ENCODE measurements at regions not wholly inside any gene's neighbourhood (a gene's known extent, or its start where the extent isn't known, plus 50 kb on each side); places are given as distances from the start of the nearest gene placed in this dataset.
"Not testable (repeated sequence)": the region's sequence is repeated elsewhere in the genome, so short reads cannot be mapped to it uniquely, and the experiment has no call there.

GRCh38 chr2:136715146-136715545 is 50.2 kb upstream of the THSD7B start:
- DNase-seq = no peak

GRCh38 chr2:136714452-136714951 is 50.8 kb upstream of the THSD7B start:
- no peak for DNase-seq

GRCh38 chr2:136713739-136714138 is 51.6 kb upstream of the THSD7B start:
- no peak for DNase-seq

DNA sequence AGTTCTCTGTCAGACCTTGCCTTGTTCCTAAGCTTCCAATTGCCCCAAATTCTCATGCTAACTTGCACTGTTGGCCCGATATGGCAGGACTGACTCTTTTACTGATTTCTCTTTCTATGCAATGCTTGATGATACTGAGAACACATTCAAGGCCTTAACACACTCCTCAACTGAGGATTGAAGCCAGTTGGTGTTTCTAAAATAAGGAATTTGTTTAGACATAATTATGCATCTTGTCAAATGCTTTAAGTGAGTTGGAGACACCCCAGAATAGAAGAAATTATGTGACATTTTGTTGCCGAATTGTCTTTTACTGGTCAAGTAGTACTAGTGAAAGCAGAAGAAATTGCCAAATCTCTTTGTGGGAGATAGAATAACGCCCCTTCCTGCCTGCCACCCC is 60.0 kb upstream of the THSD7B start:
- DNase-seq = no peak

GRCh38 chr2:136703214-136703613 is 62.1 kb upstream of the THSD7B start:
- no peak for DNase-seq

DNA sequence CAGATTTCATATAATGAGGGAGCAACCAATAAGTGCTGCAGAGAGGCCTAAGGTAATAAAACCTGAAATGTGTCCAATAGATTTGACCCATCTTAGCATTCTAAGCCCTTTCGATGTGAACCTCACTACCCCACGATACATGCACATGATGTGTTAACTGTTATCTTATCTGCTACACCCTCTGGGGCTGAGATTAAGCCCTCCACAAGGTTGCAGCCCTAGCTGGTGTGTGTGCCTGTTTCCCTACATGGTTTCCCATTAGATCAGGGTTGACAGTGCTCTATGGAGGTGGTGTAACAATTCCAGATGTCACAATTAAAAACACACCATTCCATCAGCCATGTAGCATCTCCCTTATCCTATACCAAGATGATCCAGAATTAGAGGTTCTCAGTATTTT is 68.9 kb upstream of the THSD7B start:
- DNase-seq = no peak

DNA sequence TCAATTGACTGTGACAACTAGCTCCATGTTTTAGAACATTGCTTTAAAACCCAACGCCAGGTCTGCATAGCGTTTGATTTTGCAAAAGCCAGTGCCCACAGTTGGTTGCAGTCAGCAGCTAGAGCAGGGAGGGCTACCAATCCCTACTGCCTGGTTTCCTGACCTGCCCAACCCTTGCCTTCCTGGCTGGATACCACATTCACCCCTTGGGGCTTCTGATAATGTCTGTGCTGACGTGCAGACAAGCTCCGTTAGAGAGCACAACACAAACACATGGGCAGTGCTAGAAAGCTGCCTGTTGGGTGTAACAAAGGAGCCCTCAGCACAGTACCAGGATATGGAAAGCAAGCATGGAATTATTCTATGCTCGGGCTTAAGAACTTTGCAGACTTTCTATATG is 71.4 kb upstream of the THSD7B start:
- DNase-seq = no peak

DNA sequence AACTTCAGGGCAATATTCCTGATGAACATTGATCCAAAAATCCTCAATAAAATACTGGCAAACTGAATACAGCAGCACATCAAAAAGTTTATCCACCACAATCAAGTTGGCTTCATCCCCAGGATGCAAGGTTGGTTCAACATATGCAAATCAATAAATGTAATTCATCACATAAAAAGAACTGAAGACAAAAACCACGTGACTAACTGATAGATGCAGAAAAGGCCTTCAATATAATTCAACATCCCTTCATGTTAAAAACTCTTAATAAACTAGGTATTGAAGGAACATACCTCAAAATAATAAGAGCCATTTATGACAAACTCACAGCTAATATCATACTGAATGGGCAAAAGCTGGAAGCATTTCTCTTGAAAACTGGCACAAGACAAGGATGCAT is 85.3 kb upstream of the THSD7B start:
- not testable (repeated sequence) for DNase-seq

GRCh38 chr2:136665736-136666135 is 99.6 kb upstream of the THSD7B start:
- peak in 36 of 58 donors; percentile 1 to 81 (median 26) for DNase-seq

GRCh38 chr2:136664713-136665405 is 100.5 kb upstream of the THSD7B start:
- DNase-seq = peak in 3 of 58 donors; percentile 3 to 10 (median 6)

GRCh38 chr2:136658201-136658600 is 107.1 kb upstream of the THSD7B start:
- no peak for DNase-seq

DNA sequence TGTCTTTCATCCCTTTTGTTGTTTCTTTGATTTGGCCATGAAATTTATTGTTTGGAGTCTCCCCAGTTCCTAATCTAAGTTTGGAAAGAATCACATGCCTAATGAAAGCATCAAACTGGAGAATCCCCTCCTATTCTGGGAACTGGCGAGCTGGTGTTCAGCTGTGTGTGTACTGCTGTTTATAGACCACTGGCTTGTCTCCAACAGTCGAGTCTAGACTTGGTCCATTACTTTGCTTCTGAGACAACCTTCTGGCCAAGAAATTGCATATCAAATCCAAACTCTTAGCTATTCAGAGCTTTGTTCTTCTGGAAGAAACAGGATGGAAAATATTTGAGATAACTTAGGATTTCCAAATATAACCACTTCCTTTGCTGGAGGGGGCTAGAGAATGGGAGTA is 111.5 kb upstream of the THSD7B start:
- DNase-seq = no peak

DNA sequence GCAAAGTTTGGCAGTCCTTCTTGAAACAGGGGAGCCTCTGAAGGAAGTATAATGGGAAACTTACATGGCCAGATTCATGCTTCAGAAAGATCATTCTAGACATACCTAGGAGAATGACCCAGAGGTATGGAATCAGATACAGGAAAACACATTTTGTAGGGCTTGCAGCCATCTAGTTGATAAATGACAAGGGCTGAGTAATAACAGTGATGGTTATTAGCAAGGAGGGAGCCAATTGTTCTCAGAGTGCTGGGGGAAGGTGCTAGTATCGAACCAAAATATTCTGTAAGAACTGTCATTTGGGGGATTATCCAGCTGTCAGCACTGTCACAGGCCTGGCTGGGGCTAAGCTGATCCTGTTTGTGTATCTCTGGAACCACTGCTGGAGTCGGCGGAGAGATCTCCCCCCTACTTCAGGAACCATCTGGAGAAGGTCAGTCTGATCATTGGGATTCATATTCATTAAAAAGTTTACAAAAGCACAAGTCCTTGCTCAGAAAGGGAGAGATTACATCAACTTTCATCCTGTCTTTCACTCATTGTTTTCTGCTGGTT is 113.8 kb upstream of the THSD7B start:
- DNase-seq = no peak

- DNase-seq = no peak
These were observed 118.3 kb upstream of the THSD7B start for GRCh38 chr2:136647039-136647438.

DNA sequence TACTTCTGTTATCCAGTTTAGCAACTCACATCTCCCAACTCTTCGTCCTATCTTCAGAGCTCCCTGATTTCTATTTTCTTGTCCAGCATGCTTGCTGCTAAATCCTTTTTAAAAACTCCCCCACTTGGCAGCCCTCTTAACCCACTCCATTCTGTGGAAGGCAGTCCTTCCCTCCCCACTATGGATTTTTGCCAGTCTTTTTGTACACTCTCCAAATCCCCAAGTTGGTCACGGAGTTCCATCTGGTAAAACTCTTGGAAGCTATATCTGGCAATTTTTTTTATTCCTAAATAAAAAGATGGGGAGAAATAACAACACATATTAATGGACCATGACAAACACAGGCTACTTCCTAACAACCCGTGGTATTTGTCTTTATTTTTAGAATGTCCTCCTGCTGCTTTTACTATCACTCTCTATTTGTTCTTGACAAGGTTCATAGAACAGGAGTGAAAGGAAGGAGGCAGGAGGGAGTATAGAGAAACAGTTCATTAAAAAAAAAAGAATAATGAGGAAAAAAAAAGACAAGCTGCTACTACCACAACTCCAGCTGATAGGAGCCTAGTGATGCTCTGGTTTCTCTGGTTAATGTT is 120.0 kb upstream of the THSD7B start:
- no peak for DNase-seq

DNA sequence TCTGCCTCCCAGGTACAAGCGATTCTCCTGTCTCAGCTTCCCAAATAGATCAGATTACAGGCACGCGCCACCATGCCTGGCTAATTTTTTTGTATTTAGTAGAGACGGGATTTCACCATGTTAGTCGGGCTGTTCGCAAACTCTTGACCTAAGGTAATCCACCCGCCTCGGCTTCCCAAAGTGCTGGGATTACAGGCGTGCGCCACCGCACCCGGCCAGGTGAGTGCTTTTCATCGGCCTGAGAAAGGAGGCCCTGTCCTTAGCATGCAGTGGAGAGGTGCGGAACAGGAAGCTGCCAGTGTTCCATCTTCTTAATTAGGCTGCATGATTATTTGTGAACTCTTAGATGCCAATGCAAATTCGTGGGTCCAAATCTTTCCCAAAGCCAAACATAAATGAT is 125.7 kb upstream of the THSD7B start:
- DNase-seq = no peak

GRCh38 chr2:136638193-136638592 is 127.2 kb upstream of the THSD7B start:
- no peak for DNase-seq

- no peak for DNase-seq
These were observed 127.9 kb upstream of the THSD7B start for GRCh38 chr2:136637402-136637801.

DNA sequence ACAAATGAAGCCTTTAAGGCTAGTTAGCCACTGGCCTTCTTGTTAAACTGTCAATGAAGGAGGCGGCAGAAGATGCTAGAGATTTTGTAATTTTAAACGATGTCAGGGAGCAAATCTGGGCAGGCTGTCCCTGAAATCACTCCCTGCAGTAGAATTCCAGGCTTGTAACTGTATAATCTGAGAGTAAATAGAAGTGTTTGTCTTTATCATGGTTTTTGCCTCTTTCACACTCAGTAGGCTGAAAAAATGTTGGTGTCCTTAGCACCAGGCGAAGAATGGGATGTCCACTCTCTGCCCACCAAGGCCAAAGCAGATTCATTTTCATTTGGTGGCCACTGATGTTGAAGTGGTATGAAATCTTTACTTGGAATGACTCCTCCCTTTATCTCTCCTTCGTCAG is 136.9 kb upstream of the THSD7B start:
- DNase-seq = no peak

DNA sequence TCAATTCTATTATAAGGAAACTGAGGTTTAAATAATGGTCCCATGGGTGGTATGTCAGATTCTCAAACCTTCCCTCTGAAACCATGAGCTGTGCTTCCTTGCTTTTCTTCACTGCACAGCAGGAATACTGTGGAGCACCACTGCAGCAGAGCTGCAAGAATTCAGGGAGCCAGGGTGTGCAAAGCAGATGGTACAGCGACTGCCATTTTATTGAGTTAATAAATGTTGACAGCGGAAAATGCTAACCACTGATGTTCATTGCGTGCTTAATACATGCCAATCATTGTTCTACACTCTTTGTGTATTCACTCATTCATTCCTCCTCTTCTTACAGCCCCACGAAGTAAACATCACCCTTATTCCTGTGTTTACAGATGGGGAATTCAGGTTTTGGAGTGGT is 152.2 kb upstream of the THSD7B start:
- no peak for DNase-seq

DNA sequence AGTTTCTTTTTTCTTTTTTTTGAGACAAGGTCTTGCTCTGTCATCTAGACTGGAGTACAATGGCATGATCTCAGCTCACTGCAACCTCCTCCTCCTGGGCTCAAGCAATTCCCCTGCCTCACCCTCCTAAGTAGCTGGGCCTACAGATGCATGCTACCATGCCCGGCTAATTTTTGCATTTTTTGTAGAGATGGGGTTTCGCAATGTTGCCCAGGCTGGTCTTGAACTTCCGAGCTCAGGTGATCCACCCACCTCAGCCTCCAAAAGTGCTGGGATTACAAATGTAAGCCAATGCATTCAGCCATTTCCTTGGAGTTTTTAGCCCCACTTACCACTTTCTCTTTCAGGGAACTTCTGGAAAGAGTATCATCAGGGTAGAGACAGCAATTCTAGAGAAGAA is 153.3 kb upstream of the THSD7B start:
- no peak for DNase-seq

DNA sequence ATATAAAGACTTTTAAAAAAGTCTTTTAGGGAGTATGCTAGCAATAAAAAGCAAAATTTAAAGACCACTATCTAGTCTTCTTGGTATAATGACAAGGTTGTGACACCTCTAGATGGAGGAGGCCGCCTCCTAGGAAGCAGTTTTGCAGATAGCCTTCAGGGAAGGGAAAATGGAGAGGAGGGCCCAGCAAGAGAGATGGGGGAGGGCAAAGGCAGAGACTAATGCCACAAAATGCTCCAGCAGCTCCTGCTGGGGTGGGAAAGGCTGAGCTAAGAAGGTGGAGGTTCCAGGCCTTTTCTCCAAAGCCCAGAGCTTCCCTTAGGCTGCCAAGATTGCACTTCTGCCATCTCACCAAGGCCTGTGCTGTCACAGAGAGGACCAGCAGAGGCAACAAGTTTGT is 153.9 kb upstream of the THSD7B start:
- no peak for DNase-seq

- DNase-seq = peak in 3 of 58 donors; percentile 0 to 1 (median 0)
These were observed 182.6 kb upstream of the THSD7B start for GRCh38 chr2:136582628-136583205.

All from anterior cingulate cortex (tissue), 58 donors.